ENCODE measurements at regions not wholly inside any gene's neighbourhood (a gene's known extent, or its start where the extent isn't known, plus 50 kb on each side); places are given as distances from the start of the nearest gene placed in this dataset.
"Not testable (repeated sequence)": the region's sequence is repeated elsewhere in the genome, so short reads cannot be mapped to it uniquely, and the experiment has no call there.

GRCh38 chr3:8266730-8267131, 234.9 kb upstream of the LMCD1 start:
- peak; percentile 42 for DNase-seq

- no peak for DNase-seq
Measured at GRCh38 chr3:8273479-8273878, 228.1 kb upstream of the LMCD1 start.

GRCh38 chr3:8276056-8276455, 225.6 kb upstream of the LMCD1 start:
- no peak for DNase-seq

- no peak for DNase-seq
Measured at GRCh38 chr3:8276506-8276905, 225.1 kb upstream of the LMCD1 start.

- peak; percentile 26 for DNase-seq
Measured at GRCh38 chr3:8278448-8278847, 223.2 kb upstream of the LMCD1 start.

- DNase-seq, result no peak
Measured at GRCh38 chr3:8279476-8279875, 222.1 kb upstream of the LMCD1 start.

- DNase-seq, result no peak
Measured at GRCh38 chr3:8279886-8280550, 221.6 kb upstream of the LMCD1 start.

GRCh38 chr3:8282541-8283165, 219.0 kb upstream of the LMCD1 start:
- DNase-seq, result no peak

GRCh38 chr3:8283193-8283592, 218.4 kb upstream of the LMCD1 start:
- no peak for DNase-seq

GRCh38 chr3:8286086-8286485, 215.5 kb upstream of the LMCD1 start:
- no peak for DNase-seq

GRCh38 chr3:8286749-8287148, 214.9 kb upstream of the LMCD1 start:
- no peak for DNase-seq

- DNase-seq, result no peak
Measured at GRCh38 chr3:8290611-8291010, 211.0 kb upstream of the LMCD1 start.

GRCh38 chr3:8296461-8296860, 205.2 kb upstream of the LMCD1 start:
- DNase-seq, result no peak

- DNase-seq, result no peak
Measured at GRCh38 chr3:8298021-8298954, 203.3 kb upstream of the LMCD1 start.

GRCh38 chr3:8301977-8302735, 199.5 kb upstream of the LMCD1 start:
- peak; percentile 42 for DNase-seq

- no peak for DNase-seq
Measured at GRCh38 chr3:8303466-8303865, 198.2 kb upstream of the LMCD1 start.

- no peak for DNase-seq
Measured at GRCh38 chr3:8305371-8305770, 196.3 kb upstream of the LMCD1 start.

- no peak for DNase-seq
Measured at GRCh38 chr3:8307545-8308110, 194.0 kb upstream of the LMCD1 start.

GRCh38 chr3:8311321-8311720, 190.3 kb upstream of the LMCD1 start:
- no peak for DNase-seq

GRCh38 chr3:8312685-8313084, 188.9 kb upstream of the LMCD1 start:
- DNase-seq, result no peak

GRCh38 chr3:8313560-8314267, 187.9 kb upstream of the LMCD1 start:
- no peak for DNase-seq

- not testable (repeated sequence) for DNase-seq
Measured at GRCh38 chr3:8315526-8315925, 186.1 kb upstream of the LMCD1 start.
